ENCODE measurements at regions not wholly inside any gene's neighbourhood (a gene's known extent, or its start where the extent isn't known, plus 50 kb on each side); places are given as distances from the start of the nearest gene placed in this dataset.
"Not testable (repeated sequence)": the region's sequence is repeated elsewhere in the genome, so short reads cannot be mapped to it uniquely, and the experiment has no call there.

- H3K4me3 ChIP-seq (ENCODE audit: low read depth, low read length) = no peak overlapping the region
Observed at GRCh38 chr1:81547261-81547911, 253.3 kb upstream of the ADGRL2 start.

GRCh38 chr1:81545734-81546133 lies 255.0 kb upstream of the ADGRL2 start:
- no peak overlapping the region for H3K4me3 ChIP-seq (ENCODE audit: low read depth, low read length)

GRCh38 chr1:81543764-81544163 lies 257.0 kb upstream of the ADGRL2 start:
- H3K4me3 ChIP-seq (ENCODE audit: low read depth, low read length) = no peak overlapping the region

- H3K4me3 ChIP-seq (ENCODE audit: low read depth, low read length) = no peak overlapping the region
Observed at GRCh38 chr1:81542196-81542595, 258.5 kb upstream of the ADGRL2 start.

- no peak overlapping the region for H3K4me3 ChIP-seq (ENCODE audit: low read depth, low read length)
Observed at GRCh38 chr1:81540216-81540615, 260.5 kb upstream of the ADGRL2 start.

GRCh38 chr1:81529014-81529413 lies 271.7 kb upstream of the ADGRL2 start:
- no peak overlapping the region for H3K4me3 ChIP-seq (ENCODE audit: low read depth, low read length)

GRCh38 chr1:81525085-81525484 lies 275.6 kb upstream of the ADGRL2 start:
- H3K4me3 ChIP-seq (ENCODE audit: low read depth, low read length) = no peak overlapping the region

- no peak overlapping the region for H3K4me3 ChIP-seq (ENCODE audit: low read depth, low read length)
Observed at GRCh38 chr1:81519987-81520386, 280.7 kb upstream of the ADGRL2 start.

- H3K4me3 ChIP-seq (ENCODE audit: low read depth, low read length) = no peak overlapping the region
Observed at GRCh38 chr1:81517987-81518386, 282.7 kb upstream of the ADGRL2 start.

- no peak overlapping the region for H3K4me3 ChIP-seq (ENCODE audit: low read depth, low read length)
Observed at GRCh38 chr1:81513796-81514354, 286.9 kb upstream of the ADGRL2 start.

- no peak overlapping the region for H3K4me3 ChIP-seq (ENCODE audit: low read depth, low read length)
Observed at GRCh38 chr1:81512252-81513003, 288.3 kb upstream of the ADGRL2 start.

- no peak overlapping the region for H3K4me3 ChIP-seq (ENCODE audit: low read depth, low read length)
Observed at GRCh38 chr1:81511281-81511680, 289.5 kb upstream of the ADGRL2 start.

GRCh38 chr1:81510701-81511100 lies 290.0 kb upstream of the ADGRL2 start:
- no peak overlapping the region for H3K4me3 ChIP-seq (ENCODE audit: low read depth, low read length)

GRCh38 chr1:81509594-81509993 lies 291.1 kb upstream of the ADGRL2 start:
- no peak overlapping the region for H3K4me3 ChIP-seq (ENCODE audit: low read depth, low read length)

GRCh38 chr1:81506699-81507098 lies 294.0 kb upstream of the ADGRL2 start:
- no peak overlapping the region for H3K4me3 ChIP-seq (ENCODE audit: low read depth, low read length)

- H3K4me3 ChIP-seq (ENCODE audit: low read depth, low read length) = no peak overlapping the region
Observed at GRCh38 chr1:81505831-81506230, 294.9 kb upstream of the ADGRL2 start.

- H3K4me3 ChIP-seq (ENCODE audit: low read depth, low read length) = not testable (repeated sequence)
Observed at GRCh38 chr1:81504820-81505219, 295.9 kb upstream of the ADGRL2 start.

GRCh38 chr1:81502705-81503104 lies 298.0 kb upstream of the ADGRL2 start:
- H3K4me3 ChIP-seq (ENCODE audit: low read depth, low read length) = not testable (repeated sequence)

GRCh38 chr1:81501485-81501884 lies 299.2 kb upstream of the ADGRL2 start:
- not testable (repeated sequence) for H3K4me3 ChIP-seq (ENCODE audit: low read depth, low read length)

- no peak overlapping the region for H3K4me3 ChIP-seq (ENCODE audit: low read depth, low read length)
Observed at GRCh38 chr1:81499487-81499886, 301.2 kb upstream of the ADGRL2 start.

- no peak overlapping the region for H3K4me3 ChIP-seq (ENCODE audit: low read depth, low read length)
Observed at GRCh38 chr1:81498471-81499462, 302.0 kb upstream of the ADGRL2 start.

Data from iPS-11a (cell line).